K562 (cell line): ENCODE measurements at regions not wholly inside any gene's neighbourhood (a gene's known extent, or its start where the extent isn't known, plus 50 kb on each side); places are given as distances from the start of the nearest gene placed in this dataset.
"Not testable (repeated sequence)": the region's sequence is repeated elsewhere in the genome, so short reads cannot be mapped to it uniquely, and the experiment has no call there.

Source experiments
- ATAC-seq: fragments of 200-7000 bp; cut with Tn5 transposase; 3 replicates; pipeline ENCODE4 v1.9.1; 2020; ENCODE audit warnings: moderate library complexity
- BruUV-seq: library from RNA; stranded (reverse); fragments of 400-500 nt; replicated peaks from 2 replicates; lab custom pipeline; 2021; lab: Mats Ljungman, UMichigan
- CTCF ChIA-PET: fragments of 300-600 bp; formaldehyde crosslinking; extraction: SDS; loops from one replicate; lab custom pipeline; 2021; ENCODE audit warnings: low intra/inter-chr PET ratio; lab: Yijun Ruan, JAX
- POLR2A ChIA-PET: fragments of 300-600, 350-650 bp; sonication (Branson Sonifier 250); formaldehyde crosslinking; extraction: SDS; loops from one replicate; lab custom pipeline; 2021; ENCODE audit warnings: antibody characterized with exemption, inconsistent platforms; lab: Yijun Ruan, JAX
- DNase-seq, 4 experiments: peaks; one replicate each; pipeline versions ENCODE4 v3.0.0 to v3.0.0-alpha.2; 2011 to 2018; ENCODE audit warnings: low spot score in 3 of 4, mixed read lengths in 3 of 4; ENCODE audit errors: extremely low read depth in 1 of 4
- FAIRE-seq: peaks from 2 replicates; lab custom pipeline; 2011; peaks lifted over from hg19 to GRCh38; lab: Jason Lieb, UNC
- H2AFZ ChIP-seq: 2 replicates; pipeline ENCODE4 v1.6.0; 2011; ENCODE audit warnings: low read depth, low read length, control low read depth, inconsistent platforms
- H3K27ac ChIP-seq: fragments of 200-600 bp; 3 replicates; pipeline ENCODE4 v1.8.0; 2011; ENCODE audit warnings: low read depth, mild to moderate bottlenecking, control low read depth, inconsistent platforms, low read length, moderate library complexity, mixed read lengths; ENCODE audit errors: extremely low read depth
- H3K27me3 ChIP-seq, 2 experiments: fragments of 300-600 bp in 1 of 2; 2 replicates in 1 of 2; 3 replicates in 1 of 2; pipeline versions ENCODE4 v1.6.0 to v1.8.0; 2011; ENCODE audit warnings: inconsistent platforms in 2 of 2, low read length in 2 of 2, mild to moderate bottlenecking in 1 of 2, mixed read lengths in 1 of 2, moderate library complexity in 1 of 2; ENCODE audit not compliant: control insufficient read depth in 2 of 2, insufficient read depth in 2 of 2
- H3K36me3 ChIP-seq: fragments of 300-600 bp; 3 replicates; pipeline ENCODE4 v1.8.0; 2011; ENCODE audit warnings: mild to moderate bottlenecking, low read length, inconsistent platforms; ENCODE audit not compliant: control insufficient read depth, insufficient read depth
- H3K4me1 ChIP-seq, 2 experiments: fragments of 200-600 bp in 1 of 2; replicated peaks in 1 of 2; 2 replicates in 1 of 2; 3 replicates in 1 of 2; pipeline versions ENCODE4 v1.5.1 to v1.8.0; 2011; ENCODE audit warnings: inconsistent platforms in 2 of 2, low read length in 2 of 2, mild to moderate bottlenecking in 1 of 2, mixed read lengths in 1 of 2, moderate library complexity in 1 of 2; ENCODE audit not compliant: control insufficient read depth in 2 of 2, insufficient read depth in 2 of 2
- H3K4me2 ChIP-seq: 2 replicates; pipeline ENCODE4 v1.6.1; 2011; ENCODE audit warnings: low read length, control low read depth, inconsistent platforms, mixed read lengths; ENCODE audit not compliant: insufficient read depth
- H3K4me3 ChIP-seq: fragments of 200-600 bp; sonication (generic), shearing (Covaris generic); 2 replicates; pipeline ENCODE4 v1.5.1; 2016; ENCODE audit warnings: control low read depth, inconsistent platforms
- H3K79me2 ChIP-seq: fragments of 200-600 bp; 3 replicates; pipeline ENCODE4 v1.8.0; 2011; ENCODE audit warnings: low read length, inconsistent platforms; ENCODE audit not compliant: control insufficient read depth, insufficient read depth
- H3K9ac ChIP-seq, 2 experiments: 2 replicates each; pipeline versions ENCODE4 v1.6.0 to v1.6.1; 2011; ENCODE audit warnings: low read depth in 2 of 2, low read length in 2 of 2, control low read depth in 1 of 2, inconsistent platforms in 1 of 2, mild to moderate bottlenecking in 1 of 2, mixed read lengths in 1 of 2; ENCODE audit not compliant: insufficient read depth in 1 of 2
- H3K9me1 ChIP-seq: one replicate; pipeline ENCODE4 v1.6.0; 2011; ENCODE audit warnings: inconsistent platforms, mild to moderate bottlenecking, low read length, moderate library complexity; ENCODE audit not compliant: control insufficient read depth, insufficient read depth
- H3K9me3 ChIP-seq: replicated peaks from 2 replicates; pipeline ENCODE4 v1.5.1; 2011; ENCODE audit warnings: low read depth, low read length, inconsistent platforms; ENCODE audit not compliant: control insufficient read depth, insufficient read depth
- H4K20me1 ChIP-seq: replicated peaks from 2 replicates; pipeline ENCODE4 v1.6.1; 2011; ENCODE audit warnings: low read length, inconsistent platforms, mixed read lengths; ENCODE audit not compliant: control insufficient read depth, insufficient read depth
- E2F3 ChIP-seq: fragments of 250-450 bp; sonication (Bioruptor Pico); IDR thresholded peaks from 2 replicates; pipeline ENCODE4 v1.4.0; 2020; ENCODE audit warnings: mild to moderate bottlenecking
- PCBP2 ChIP-seq: fragments of 200-400 bp; formaldehyde crosslinking; IDR thresholded peaks from 2 replicates; pipeline ENCODE4 v1.6.1; 2018; ENCODE audit warnings: low read length, low read depth, mild to moderate bottlenecking, moderate library complexity; ENCODE audit not compliant: poor library complexity, severe bottlenecking
- RNF2 ChIP-seq: sonication (generic); IDR thresholded peaks from 2 replicates; pipeline ENCODE4 v1.6.1; 2016
- WGBS: fragments of 100-300 bp; shearing (Covaris generic); methylation state at CpG from one replicate; pipeline ENCODE4 v1.1.6; 2016; ENCODE audit warnings: low coverage, mixed read lengths; ENCODE audit not compliant: insufficient coverage; ENCODE audit errors: missing lambda C conversion rate; 5-methylcytosine and 5-hydroxymethylcytosine counted together
- in situ Hi-C: fragments of 300-500 bp; cut with MboI; formaldehyde crosslinking; loops from 4 replicates; pipeline ENCODE4 v1.15.0; 2018; ENCODE audit warnings: inconsistent platforms, mixed read lengths
- intact Hi-C: fragments of 100-400 bp; cut with micrococcal nuclease; formaldehyde crosslinking; loops from 2 replicates; pipeline ENCODE4 v1.14.2; 2022

GRCh38 chrX:64698317-64698716 is 277.9 kb downstream of the ZC4H2 start:
- no peak for TF ChIP-seq PCBP2
- no peak for TF ChIP-seq RNF2
- no peak for TF ChIP-seq E2F3 (CRISPR knock-in tag)
- TF ChIP-seq, all 486 proteins: peak for 0
- WGBS = 4% methylated on average over 6 of the region's 9 CpGs
- in situ Hi-C loops (no loop called here), intact Hi-C loops (no loop called here)
- no peak overlapping the region for H3K4me2 ChIP-seq
- DNase-seq (no peak), ATAC-seq (no peak), FAIRE-seq (no peak)
- no peak overlapping the region for H3K9ac ChIP-seq
- H3K9me3 ChIP-seq = no peaks in the 10 kb centered on the region
- no peak overlapping the region for H2AFZ ChIP-seq
- POLR2A ChIA-PET = no interaction called here
- H3K9me1 ChIP-seq = no peaks in the 10 kb centered on the region
- BruUV-seq = no TSS peak
- H3K79me2 ChIP-seq = no peaks in the 10 kb centered on the region
- no peaks in the 10 kb centered on the region for H3K27me3 ChIP-seq
- H4K20me1 ChIP-seq = no peaks in the 10 kb centered on the region
- no peaks in the 10 kb centered on the region for H3K36me3 ChIP-seq
- CTCF ChIA-PET = no interaction called here
- H3K4me3 ChIP-seq = no peak overlapping the region
- H3K27ac ChIP-seq = no peak overlapping the region
- no peaks in the 10 kb centered on the region for H3K4me1 ChIP-seq

GRCh38 chrX:64695372-64695771 is 280.9 kb downstream of the ZC4H2 start:
- POLR2A ChIA-PET, FAIRE-seq, CTCF ChIA-PET, H3K4me2 ChIP-seq, H3K36me3 ChIP-seq, H3K4me1 ChIP-seq, intact Hi-C loops, in situ Hi-C loops, H3K79me2 ChIP-seq, DNase-seq, H4K20me1 ChIP-seq, H3K9me3 ChIP-seq, H3K9ac ChIP-seq, H3K27ac ChIP-seq, H3K9me1 ChIP-seq, H3K27me3 ChIP-seq, H3K4me3 ChIP-seq, ATAC-seq, H2AFZ ChIP-seq, BruUV-seq: not testable (repeated sequence)
- WGBS = 0% methylated on average over 7 of the region's 7 CpGs
